SK-N-SH (cell line): ENCODE measurements at regions not wholly inside any gene's neighbourhood (a gene's known extent, or its start where the extent isn't known, plus 50 kb on each side); places are given as distances from the start of the nearest gene placed in this dataset.

Experiments
- CTCF ChIA-PET: fragments of 300-600, 350-600 bp; formaldehyde crosslinking; extraction: SDS; loops from one replicate; lab custom pipeline; 2021; lab: Yijun Ruan, JAX
- POLR2A ChIA-PET: fragments of 350-600 bp; sonication (Branson Sonifier 250); formaldehyde crosslinking; extraction: SDS; loops from one replicate; lab custom pipeline; 2020; ENCODE audit warnings: antibody characterized with exemption, inconsistent platforms; lab: Yijun Ruan, JAX
- DNase-seq: peaks from one replicate; pipeline ENCODE4 v3.0.0; 2012
- H2AFZ ChIP-seq: fragments of 200-600 bp; sonication (generic); 2 replicates; pipeline ENCODE4 v1.8.1; 2016; ENCODE audit warnings: antibody characterized with exemption, mild to moderate bottlenecking, low read depth
- H3F3A ChIP-seq: fragments of 200-600 bp; sonication (generic); replicated peaks from 2 replicates; pipeline ENCODE3; 2016; ENCODE audit warnings: antibody characterized with exemption, mild to moderate bottlenecking; ENCODE audit not compliant: insufficient read depth
- H3K27ac ChIP-seq, 2 experiments: fragments of 200-500 bp in 1 of 2; fragments of 200-600 bp in 1 of 2; sonication (Bioruptor generic) in 1 of 2; sonication (generic), shearing (Covaris generic) in 1 of 2; 2 replicates each; pipeline versions ENCODE4 v1.5.1 to v1.6.1; 2014 to 2016; ENCODE audit warnings: low read depth in 2 of 2, inconsistent platforms in 1 of 2, low read length in 1 of 2, mild to moderate bottlenecking in 1 of 2, mixed read lengths in 1 of 2
- H3K27me3 ChIP-seq: fragments of 200-600 bp; sonication (generic), shearing (Covaris generic); 2 replicates; pipeline ENCODE4 v1.6.1; 2016; ENCODE audit warnings: mixed run types; ENCODE audit not compliant: insufficient read depth
- H3K36me3 ChIP-seq, 2 experiments: fragments of 200-500 bp in 1 of 2; fragments of 200-600 bp in 1 of 2; sonication (Bioruptor generic) in 1 of 2; sonication (generic) in 1 of 2; replicated peaks in 1 of 2; 2 replicates each; pipeline versions ENCODE3 to v1.5.1; 2014 to 2016; ENCODE audit warnings: low read length in 1 of 2, mild to moderate bottlenecking in 1 of 2; ENCODE audit not compliant: insufficient read depth in 2 of 2, control insufficient read depth in 1 of 2
- H3K4me1 ChIP-seq, 2 experiments: fragments of 200-500 bp in 1 of 2; fragments of 200-600 bp in 1 of 2; sonication (Bioruptor generic) in 1 of 2; sonication (generic), shearing (Covaris generic) in 1 of 2; 2 replicates each; pipeline versions ENCODE4 v1.5.1 to v1.6.1; 2014 to 2016; ENCODE audit warnings: low read depth in 1 of 2, low read length in 1 of 2, mixed run types in 1 of 2; ENCODE audit not compliant: insufficient read depth in 2 of 2, control insufficient read depth in 1 of 2
- H3K4me2 ChIP-seq: fragments of 200-600 bp; sonication (generic), shearing (Covaris generic); 2 replicates; pipeline ENCODE4 v1.6.1; 2017; ENCODE audit warnings: mixed run types
- H3K4me3 ChIP-seq, 2 experiments: fragments of 200-500 bp in 1 of 2; fragments of 200-600 bp in 1 of 2; sonication (Bioruptor generic) in 1 of 2; sonication (generic), shearing (Covaris generic) in 1 of 2; 2 replicates each; pipeline versions ENCODE4 v1.5.1 to v1.8.1; 2014 to 2016; ENCODE audit warnings: low read depth in 2 of 2, inconsistent platforms in 1 of 2, low read length in 1 of 2, mild to moderate bottlenecking in 1 of 2, mixed read lengths in 1 of 2, moderate library complexity in 1 of 2
- H3K79me2 ChIP-seq: fragments of 200-600 bp; sonication (generic); 2 replicates; pipeline ENCODE4 v1.8.1; 2017; ENCODE audit warnings: mild to moderate bottlenecking; ENCODE audit not compliant: insufficient read depth
- H3K9ac ChIP-seq: fragments of 200-600 bp; sonication (generic); 2 replicates; pipeline ENCODE4 v1.6.1; 2017; ENCODE audit warnings: mixed run types
- H3K9me2 ChIP-seq: fragments of 200-600 bp; sonication (generic); 2 replicates; pipeline ENCODE4 v1.6.1; 2017; ENCODE audit warnings: mixed run types
- H3K9me3 ChIP-seq: fragments of 200-600 bp; sonication (generic); 2 replicates; pipeline ENCODE4 v1.6.1; 2017; ENCODE audit warnings: mixed run types, mild to moderate bottlenecking, moderate library complexity
- H4K20me1 ChIP-seq: fragments of 200-600 bp; sonication (generic); 2 replicates; pipeline ENCODE4 v1.6.1; 2017; ENCODE audit warnings: mild to moderate bottlenecking, mixed run types; ENCODE audit not compliant: insufficient read depth
- CHD2 ChIP-seq: fragments of 150-350 bp; IDR thresholded peaks from 2 replicates; pipeline ENCODE4 v1.6.1; 2018; ENCODE audit warnings: low read length; ENCODE audit not compliant: partially characterized antibody
- FOXM1 ChIP-seq: IDR thresholded peaks from 2 replicates; pipeline ENCODE4 v1.4.0; 2012; ENCODE audit warnings: low read depth, mild to moderate bottlenecking
- GATA2 ChIP-seq: sonication (generic); formaldehyde crosslinking; IDR thresholded peaks from 2 replicates; pipeline ENCODE4 v1.5.0; 2020; ENCODE audit warnings: mild to moderate bottlenecking, missing genetic modification reagents
- JUND ChIP-seq: IDR thresholded peaks from 2 replicates; pipeline ENCODE4 v1.4.0; 2012
- MXI1 ChIP-seq: IDR thresholded peaks from 2 replicates; pipeline ENCODE4 v1.6.1; 2012; ENCODE audit warnings: mild to moderate bottlenecking, low read depth, low read length, improper control_type of control experiment
- NFIC ChIP-seq: IDR thresholded peaks from 2 replicates; pipeline ENCODE4 v1.4.0; 2012; ENCODE audit warnings: borderline replicate concordance
- NRF1 ChIP-seq: IDR thresholded peaks from 2 replicates; pipeline ENCODE4 v1.6.1; 2012; ENCODE audit warnings: low read depth, mild to moderate bottlenecking, low read length
- POLR2AphosphoS5 ChIP-seq: IDR thresholded peaks from 2 replicates; pipeline ENCODE4 v1.6.1; 2012; ENCODE audit warnings: low read depth, low read length
- RFX5 ChIP-seq: IDR thresholded peaks from 2 replicates; pipeline ENCODE4 v1.6.1; 2012; ENCODE audit warnings: mild to moderate bottlenecking, improper control_type of control experiment, low read length
- RXRA ChIP-seq: IDR thresholded peaks from 2 replicates; pipeline ENCODE4 v1.4.0; 2012; ENCODE audit warnings: low read depth, mild to moderate bottlenecking, borderline replicate concordance
- SIN3A ChIP-seq: IDR thresholded peaks from 2 replicates; pipeline ENCODE4 v1.6.1; 2012; ENCODE audit warnings: low read depth, mild to moderate bottlenecking, low read length, moderate library complexity, borderline replicate concordance
- SMC3 ChIP-seq: IDR thresholded peaks from 2 replicates; pipeline ENCODE4 v1.6.1; 2012; ENCODE audit warnings: low read depth, low read length, improper control_type of control experiment
- TAF1 ChIP-seq: IDR thresholded peaks from 2 replicates; pipeline ENCODE4 v1.6.1; 2012; ENCODE audit warnings: low read depth, mild to moderate bottlenecking, low read length, moderate library complexity, borderline replicate concordance
- WGBS: methylation state at CpG from one replicate; pipeline ENCODE4 v1.1.6; 2017; ENCODE audit warnings: low lambda C conversion rate; 5-methylcytosine and 5-hydroxymethylcytosine counted together
- TF ChIP-seq, protein P1 (sequence below): IDR thresholded peaks from 2 replicates; pipeline ENCODE4 v1.4.0; 2012; ENCODE audit warnings: low read depth, borderline replicate concordance
- TF ChIP-seq, protein P2 (sequence below): IDR thresholded peaks from 2 replicates; pipeline ENCODE4; 2012
- TF ChIP-seq, protein P3 (sequence below): fragments of 200-600 bp; sonication (generic); IDR thresholded peaks from 2 replicates; pipeline ENCODE4 v1.6.1; 2017; ENCODE audit warnings: antibody characterized with exemption, mild to moderate bottlenecking, moderate library complexity
- TF ChIP-seq, protein P4 (sequence below): fragments of 150-350 bp; IDR thresholded peaks from 2 replicates; pipeline ENCODE4 v1.6.1; 2017; ENCODE audit warnings: antibody characterized with exemption, low read length, low read depth, borderline replicate concordance

DNA sequence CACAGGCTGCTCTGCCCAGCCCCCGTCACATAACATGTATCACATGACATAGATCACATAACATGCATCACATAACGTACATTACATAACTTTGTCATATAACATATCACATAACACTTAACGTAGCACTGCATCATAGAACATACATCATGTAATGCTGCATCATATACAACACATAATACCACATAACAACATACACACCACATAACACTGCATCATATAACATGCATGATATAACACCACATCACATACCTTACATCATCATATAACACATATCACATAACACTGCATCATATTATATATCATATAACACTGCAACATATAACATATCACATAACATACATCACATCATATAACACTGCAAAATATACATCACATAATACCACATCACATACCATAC, 83.8 kb downstream of the AXIN2 start:
- H4K20me1 ChIP-seq: no peaks in the 10 kb centered on the region
- no peak overlapping the region for H2AFZ ChIP-seq
- TF ChIP-seq, protein P1, sequence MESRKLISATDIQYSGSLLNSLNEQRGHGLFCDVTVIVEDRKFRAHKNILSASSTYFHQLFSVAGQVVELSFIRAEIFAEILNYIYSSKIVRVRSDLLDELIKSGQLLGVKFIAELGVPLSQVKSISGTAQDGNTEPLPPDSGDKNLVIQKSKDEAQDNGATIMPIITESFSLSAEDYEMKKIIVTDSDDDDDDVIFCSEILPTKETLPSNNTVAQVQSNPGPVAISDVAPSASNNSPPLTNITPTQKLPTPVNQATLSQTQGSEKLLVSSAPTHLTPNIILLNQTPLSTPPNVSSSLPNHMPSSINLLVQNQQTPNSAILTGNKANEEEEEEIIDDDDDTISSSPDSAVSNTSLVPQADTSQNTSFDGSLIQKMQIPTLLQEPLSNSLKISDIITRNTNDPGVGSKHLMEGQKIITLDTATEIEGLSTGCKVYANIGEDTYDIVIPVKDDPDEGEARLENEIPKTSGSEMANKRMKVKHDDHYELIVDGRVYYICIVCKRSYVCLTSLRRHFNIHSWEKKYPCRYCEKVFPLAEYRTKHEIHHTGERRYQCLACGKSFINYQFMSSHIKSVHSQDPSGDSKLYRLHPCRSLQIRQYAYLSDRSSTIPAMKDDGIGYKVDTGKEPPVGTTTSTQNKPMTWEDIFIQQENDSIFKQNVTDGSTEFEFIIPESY: no peak
- TF ChIP-seq POLR2AphosphoS5 (no peak), NRF1 (no peak), RFX5 (no peak), SIN3A (no peak), MXI1 (no peak), SMC3 (no peak), TAF1 (no peak), CHD2 (no peak), NFIC (no peak)
- TF ChIP-seq, protein P2, sequence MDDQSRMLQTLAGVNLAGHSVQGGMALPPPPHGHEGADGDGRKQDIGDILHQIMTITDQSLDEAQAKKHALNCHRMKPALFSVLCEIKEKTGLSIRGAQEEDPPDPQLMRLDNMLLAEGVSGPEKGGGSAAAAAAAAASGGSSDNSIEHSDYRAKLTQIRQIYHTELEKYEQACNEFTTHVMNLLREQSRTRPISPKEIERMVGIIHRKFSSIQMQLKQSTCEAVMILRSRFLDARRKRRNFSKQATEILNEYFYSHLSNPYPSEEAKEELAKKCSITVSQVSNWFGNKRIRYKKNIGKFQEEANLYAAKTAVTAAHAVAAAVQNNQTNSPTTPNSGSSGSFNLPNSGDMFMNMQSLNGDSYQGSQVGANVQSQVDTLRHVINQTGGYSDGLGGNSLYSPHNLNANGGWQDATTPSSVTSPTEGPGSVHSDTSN: no peak
- TF ChIP-seq, all 33 proteins: peak for 0
- 54% methylated on average over 3 of the region's 3 CpGs for WGBS
- Histone ChIP-seq H3F3A (no peaks in the 10 kb centered on the region), H3K36me3 (no peaks in the 10 kb centered on the region), H3K4me1 (no peaks in the 10 kb centered on the region), H3K9ac (no peak overlapping the region), H3K27me3 (peaks cover under 1% of the 10 kb centered on the region; the same call in 1 of the 2 replicates), H3K79me2 (no peaks in the 10 kb centered on the region), H3K9me2 (no peaks in the 10 kb centered on the region), H3K9me3 (no peaks in the 10 kb centered on the region), H3K4me3 (no peak overlapping the region), H3K4me2 (no peak overlapping the region), H3K27ac (no peak overlapping the region)
- DNase-seq: no peak
- ChIA-PET POLR2A (no interaction called here), CTCF (interaction anchor here (1.5 kb wide), 1 partner anchor 688 kb away, joined by 4 read pairs; no protein-coding TSS in a partner anchor)

DNA sequence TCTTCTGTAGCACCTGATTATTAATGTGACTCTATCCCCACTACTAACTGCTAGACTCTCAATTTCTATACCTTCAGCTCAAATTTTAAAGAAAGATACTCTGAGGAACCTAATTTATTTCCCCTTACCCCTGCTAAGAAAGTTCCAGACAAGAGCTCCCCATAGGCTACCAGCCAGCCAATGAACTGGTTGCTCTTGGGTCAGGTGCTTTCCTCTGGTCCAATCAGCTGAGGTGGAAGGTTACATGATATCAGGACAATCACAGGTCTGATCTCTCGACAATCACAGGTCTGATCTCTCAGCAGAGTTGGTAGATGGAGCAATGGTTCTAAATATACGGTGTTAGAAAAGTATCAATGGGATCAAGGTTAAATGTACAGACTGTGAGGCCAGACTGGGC, 86.8 kb downstream of the AXIN2 start:
- POLR2A ChIA-PET: no interaction called here
- no peaks in the 10 kb centered on the region for H3K9me2 ChIP-seq

More for the DNA sequence above, 86.8 kb downstream of the AXIN2 start:
- no peak overlapping the region for H3K4me2 ChIP-seq
- no peak overlapping the region for H2AFZ ChIP-seq
- H3K36me3 ChIP-seq: no peaks in the 10 kb centered on the region
- 19% methylated on average over 2 of the region's 2 CpGs for WGBS
- CTCF ChIA-PET: no interaction called here
- H3K79me2 ChIP-seq: no peaks in the 10 kb centered on the region
- no peaks in the 10 kb centered on the region for H3K4me1 ChIP-seq
- DNase-seq: no peak
- TF ChIP-seq TAF1: no peak
- no peak for TF ChIP-seq RFX5
- TF ChIP-seq, protein P1: no peak
- TF ChIP-seq RXRA: no peak
- TF ChIP-seq, protein P3, sequence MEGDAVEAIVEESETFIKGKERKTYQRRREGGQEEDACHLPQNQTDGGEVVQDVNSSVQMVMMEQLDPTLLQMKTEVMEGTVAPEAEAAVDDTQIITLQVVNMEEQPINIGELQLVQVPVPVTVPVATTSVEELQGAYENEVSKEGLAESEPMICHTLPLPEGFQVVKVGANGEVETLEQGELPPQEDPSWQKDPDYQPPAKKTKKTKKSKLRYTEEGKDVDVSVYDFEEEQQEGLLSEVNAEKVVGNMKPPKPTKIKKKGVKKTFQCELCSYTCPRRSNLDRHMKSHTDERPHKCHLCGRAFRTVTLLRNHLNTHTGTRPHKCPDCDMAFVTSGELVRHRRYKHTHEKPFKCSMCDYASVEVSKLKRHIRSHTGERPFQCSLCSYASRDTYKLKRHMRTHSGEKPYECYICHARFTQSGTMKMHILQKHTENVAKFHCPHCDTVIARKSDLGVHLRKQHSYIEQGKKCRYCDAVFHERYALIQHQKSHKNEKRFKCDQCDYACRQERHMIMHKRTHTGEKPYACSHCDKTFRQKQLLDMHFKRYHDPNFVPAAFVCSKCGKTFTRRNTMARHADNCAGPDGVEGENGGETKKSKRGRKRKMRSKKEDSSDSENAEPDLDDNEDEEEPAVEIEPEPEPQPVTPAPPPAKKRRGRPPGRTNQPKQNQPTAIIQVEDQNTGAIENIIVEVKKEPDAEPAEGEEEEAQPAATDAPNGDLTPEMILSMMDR: no peak
- TF ChIP-seq POLR2AphosphoS5: no peak
- TF ChIP-seq FOXM1: no peak
- no peak for TF ChIP-seq JUND
- no peak for TF ChIP-seq CHD2
- TF ChIP-seq, protein P4, sequence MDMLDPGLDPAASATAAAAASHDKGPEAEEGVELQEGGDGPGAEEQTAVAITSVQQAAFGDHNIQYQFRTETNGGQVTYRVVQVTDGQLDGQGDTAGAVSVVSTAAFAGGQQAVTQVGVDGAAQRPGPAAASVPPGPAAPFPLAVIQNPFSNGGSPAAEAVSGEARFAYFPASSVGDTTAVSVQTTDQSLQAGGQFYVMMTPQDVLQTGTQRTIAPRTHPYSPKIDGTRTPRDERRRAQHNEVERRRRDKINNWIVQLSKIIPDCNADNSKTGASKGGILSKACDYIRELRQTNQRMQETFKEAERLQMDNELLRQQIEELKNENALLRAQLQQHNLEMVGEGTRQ: no peak
- no peak for TF ChIP-seq MXI1
- no peak for TF ChIP-seq SMC3
- TF ChIP-seq GATA2 (CRISPR knock-in tag): no peak
- TF ChIP-seq, all 33 proteins: peak for 0
- no peaks in the 10 kb centered on the region for H4K20me1 ChIP-seq
- no peak overlapping the region for H3K4me3 ChIP-seq
- no peaks in the 10 kb centered on the region for H3K9me3 ChIP-seq
- H3K9ac ChIP-seq: no peak overlapping the region
- peaks cover 18% of the 10 kb centered on the region; the same call in 1 of the 2 replicates for H3K27me3 ChIP-seq
- no peaks in the 10 kb centered on the region for H3F3A ChIP-seq
- no peak overlapping the region for H3K27ac ChIP-seq
